Common myeloid progenitor, CD34-positive (primary cell): ENCODE measurements at regions not wholly inside any gene's neighbourhood (a gene's known extent, or its start where the extent isn't known, plus 50 kb on each side); places are given as distances from the start of the nearest gene placed in this dataset.

Experiments used
- CTCF ChIA-PET: fragments of 350-600 bp; sonication (Branson Sonifier 250); formaldehyde crosslinking; loops from one replicate; lab custom pipeline; 2021; ENCODE audit warnings: antibody characterized with exemption; lab: Charles Lee
- POLR2A ChIA-PET: fragments of 350-600 bp; sonication (Branson Sonifier 250); formaldehyde crosslinking; loops from one replicate; lab custom pipeline; 2021; ENCODE audit warnings: antibody characterized with exemption; lab: Charles Lee
- DNase-seq, 3 donors: peaks; one replicate each; pipeline versions ENCODE4 v3.0.0 to v3.0.0-alpha.2; 2013
- H3K27ac ChIP-seq, 2 experiments: 1 replicate in 1 of 2; 2 replicates in 1 of 2; pipeline ENCODE4 v1.7.0; 2013; ENCODE audit warnings: inconsistent platforms in 2 of 2, low read length in 2 of 2, mild to moderate bottlenecking in 2 of 2, low read depth in 1 of 2, moderate library complexity in 1 of 2; ENCODE audit not compliant: severe bottlenecking in 2 of 2, insufficient read depth in 1 of 2, poor library complexity in 1 of 2
- H3K27me3 ChIP-seq, 5 experiments: replicated peaks in 2 of 5; 1 replicate in 3 of 5; 2 replicates in 2 of 5; pipeline versions ENCODE4 v1.6.1 to v1.7.0; 2013; ENCODE audit warnings: low read length in 4 of 5, mild to moderate bottlenecking in 2 of 5, moderate library complexity in 2 of 5, inconsistent platforms in 1 of 5; ENCODE audit not compliant: insufficient read depth in 5 of 5, control insufficient read depth in 4 of 5
- H3K36me3 ChIP-seq, 4 experiments: 1 replicate in 2 of 4; 2 replicates in 2 of 4; pipeline versions ENCODE4 v1.6.1 to v1.7.0; 2013; ENCODE audit warnings: low read length in 3 of 4, control low read depth in 1 of 4, mild to moderate bottlenecking in 1 of 4; ENCODE audit not compliant: control insufficient read depth in 4 of 4, insufficient read depth in 4 of 4
- H3K4me1 ChIP-seq, 4 experiments: 1 replicate in 3 of 4; 2 replicates in 1 of 4; pipeline versions ENCODE4 v1.6.1 to v1.7.1; 2013; ENCODE audit warnings: low read length in 3 of 4, mild to moderate bottlenecking in 3 of 4, control low read depth in 1 of 4, inconsistent platforms in 1 of 4, moderate library complexity in 1 of 4; ENCODE audit not compliant: control insufficient read depth in 4 of 4, insufficient read depth in 4 of 4; ENCODE audit errors: control extremely low read depth in 1 of 4
- H3K4me3 ChIP-seq, 7 experiments: 1 replicate in 4 of 7; 2 replicates in 3 of 7; pipeline versions ENCODE4 v1.5.1 to v1.7.0; 2013; ENCODE audit warnings: mild to moderate bottlenecking in 7 of 7, low read length in 6 of 7, moderate library complexity in 6 of 7, inconsistent platforms in 2 of 7, low read depth in 2 of 7, control low read depth in 1 of 7; ENCODE audit not compliant: insufficient read depth in 4 of 7, control insufficient read depth in 1 of 7; ENCODE audit errors: extremely low read depth in 1 of 7
- H3K9me3 ChIP-seq, 5 experiments: 1 replicate in 4 of 5; 2 replicates in 1 of 5; pipeline versions ENCODE4 v1.6.1 to v1.7.1; 2013; ENCODE audit warnings: low read length in 4 of 5, mild to moderate bottlenecking in 2 of 5, inconsistent platforms in 1 of 5, low read depth in 1 of 5, moderate library complexity in 1 of 5; ENCODE audit not compliant: control insufficient read depth in 4 of 5, insufficient read depth in 2 of 5; ENCODE audit errors: control extremely low read depth in 1 of 5
- WGBS: methylation state at CpG from one replicate; pipeline ENCODE4 v1.1.5; 2013; ENCODE audit not compliant: insufficient coverage; 5-methylcytosine and 5-hydroxymethylcytosine counted together

DNA sequence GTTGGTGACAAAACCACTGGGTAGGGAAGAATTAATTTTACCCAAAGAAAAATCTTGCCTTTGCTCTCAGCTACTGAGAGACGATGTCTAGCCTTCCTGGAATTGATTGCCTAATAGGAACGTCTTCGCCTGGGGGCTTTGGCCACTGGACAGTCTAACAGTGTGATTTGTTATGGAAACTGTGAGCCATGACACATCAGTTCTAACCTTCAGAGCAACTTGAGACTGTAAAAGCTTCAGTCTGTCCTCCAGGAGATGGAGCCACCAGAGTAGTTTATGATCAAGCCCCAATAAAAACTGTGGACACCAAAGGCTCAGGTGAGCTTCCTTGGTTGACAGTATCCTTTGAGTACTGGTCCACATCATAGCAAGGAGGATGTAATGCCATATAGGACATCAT, 235.8 kb upstream of the TMCO5A start:
- H3K9me3 ChIP-seq = peaks cover 0 to 5% (median 2%) of the 10 kb centered on the region in 5 experiments
- H3K4me1 ChIP-seq = no peaks in the 10 kb centered on the region
- H3K27ac ChIP-seq = no peak overlapping the region
- H3K27me3 ChIP-seq = no peaks in the 10 kb centered on the region
- POLR2A ChIA-PET = no interaction called here
- CTCF ChIA-PET = interaction anchor here (1.2 kb wide), 1 partner anchor 192 kb away, joined by 3 read pairs; no protein-coding TSS in a partner anchor
- WGBS = 96% methylated on average over 3 of the region's 3 CpGs
- H3K36me3 ChIP-seq = no peaks in the 10 kb centered on the region
- H3K4me3 ChIP-seq = no peak overlapping the region
- DNase-seq = peak in 1 of 3 donors; percentile 3

GRCh38 chr15:37701230-37701629, 233.2 kb upstream of the TMCO5A start:
- POLR2A ChIA-PET = no interaction called here
- Histone ChIP-seq H3K27ac (no peak overlapping the region), H3K36me3 (no peaks in the 10 kb centered on the region), H3K9me3 (peaks cover 0 to 5% (median 2%) of the 10 kb centered on the region in 5 experiments), H3K27me3 (no peaks in the 10 kb centered on the region), H3K4me1 (no peaks in the 10 kb centered on the region), H3K4me3 (no peak overlapping the region)
- no peak for DNase-seq
- CTCF ChIA-PET = no interaction called here
- WGBS = 95% methylated on average over 1 of the region's 1 CpG

- Histone ChIP-seq H3K9me3 (peaks cover 0 to 4% (median 2%) of the 10 kb centered on the region in 5 experiments), H3K27me3 (no peaks in the 10 kb centered on the region), H3K27ac (no peak overlapping the region), H3K4me1 (no peaks in the 10 kb centered on the region), H3K36me3 (no peaks in the 10 kb centered on the region), H3K4me3 (no peak overlapping the region)
- POLR2A ChIA-PET = no interaction called here
- 100% methylated on average over 1 of the region's 1 CpG for WGBS
- DNase-seq = no peak
- CTCF ChIA-PET = no interaction called here
These were observed 224.8 kb upstream of the TMCO5A start for GRCh38 chr15:37709669-37710068.

DNA sequence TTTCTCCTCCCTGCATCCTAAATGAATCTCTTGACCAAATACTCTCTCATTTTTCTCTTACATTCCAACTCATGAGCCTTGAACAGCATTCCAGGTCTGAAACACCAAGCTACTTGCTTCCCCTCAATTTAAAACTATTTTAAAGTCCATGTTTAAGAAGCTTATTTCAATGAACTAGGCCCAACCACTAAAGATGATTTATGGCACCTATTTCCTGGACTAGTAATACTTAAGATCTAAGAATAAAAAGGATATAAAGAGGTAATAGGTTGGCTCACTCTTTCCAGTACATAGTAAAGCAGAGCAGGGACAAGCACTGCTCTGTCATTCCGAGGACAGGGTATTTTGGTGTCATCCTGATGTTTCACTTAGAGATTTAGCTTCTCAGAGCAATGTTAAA, 219.3 kb upstream of the TMCO5A start:
- peaks cover 0 to 4% (median 2%) of the 10 kb centered on the region in 5 experiments for H3K9me3 ChIP-seq
- no peak overlapping the region for H3K4me3 ChIP-seq
- peak; percentile 35 to 83 (median 75) for DNase-seq
- no peaks in the 10 kb centered on the region for H3K27me3 ChIP-seq
- H3K36me3 ChIP-seq = no peaks in the 10 kb centered on the region
- ChIA-PET CTCF (interaction anchor here (0.9 to 1.8 kb wide), 2 partner anchors 9 to 12 kb away, joined by 3 to 5 read pairs; no protein-coding TSS in a partner anchor), POLR2A (no interaction called here)
- H3K4me1 ChIP-seq = peaks cover 0 to 8% (median 2%) of the 10 kb centered on the region in 4 experiments
- 17% methylated on average over 1 of the region's 1 CpG for WGBS
- H3K27ac ChIP-seq = no peak overlapping the region

DNA sequence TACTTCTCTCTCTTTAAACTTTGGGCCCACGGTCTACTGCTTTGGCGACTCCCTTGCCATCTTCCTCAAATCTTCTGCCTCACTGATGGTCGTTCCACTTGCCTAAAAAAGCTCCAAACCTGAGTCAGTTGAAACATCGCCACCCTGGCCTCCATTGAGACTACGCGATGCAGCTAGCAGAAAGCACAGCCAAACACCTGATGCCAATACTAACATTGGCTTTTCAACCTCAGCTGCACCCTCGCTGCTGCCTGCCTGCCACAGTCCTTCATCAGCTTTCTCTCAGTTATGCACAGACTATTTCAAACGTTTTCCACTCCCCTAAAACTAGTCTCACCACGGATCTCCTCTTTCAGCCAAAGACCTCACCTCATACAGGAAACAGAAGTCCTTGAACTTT, 214.2 kb upstream of the TMCO5A start:
- DNase-seq = no peak
- no peak overlapping the region for H3K4me3 ChIP-seq
- peaks cover 0 to 2% (median under 1%) of the 10 kb centered on the region in 4 experiments for H3K4me1 ChIP-seq
- H3K27ac ChIP-seq = no peak overlapping the region
- POLR2A ChIA-PET = no interaction called here
- no peaks in the 10 kb centered on the region for H3K9me3 ChIP-seq
- 77% methylated on average over 9 of the region's 9 CpGs for WGBS
- H3K27me3 ChIP-seq = no peaks in the 10 kb centered on the region
- CTCF ChIA-PET = no interaction called here
- H3K36me3 ChIP-seq = no peaks in the 10 kb centered on the region

DNA sequence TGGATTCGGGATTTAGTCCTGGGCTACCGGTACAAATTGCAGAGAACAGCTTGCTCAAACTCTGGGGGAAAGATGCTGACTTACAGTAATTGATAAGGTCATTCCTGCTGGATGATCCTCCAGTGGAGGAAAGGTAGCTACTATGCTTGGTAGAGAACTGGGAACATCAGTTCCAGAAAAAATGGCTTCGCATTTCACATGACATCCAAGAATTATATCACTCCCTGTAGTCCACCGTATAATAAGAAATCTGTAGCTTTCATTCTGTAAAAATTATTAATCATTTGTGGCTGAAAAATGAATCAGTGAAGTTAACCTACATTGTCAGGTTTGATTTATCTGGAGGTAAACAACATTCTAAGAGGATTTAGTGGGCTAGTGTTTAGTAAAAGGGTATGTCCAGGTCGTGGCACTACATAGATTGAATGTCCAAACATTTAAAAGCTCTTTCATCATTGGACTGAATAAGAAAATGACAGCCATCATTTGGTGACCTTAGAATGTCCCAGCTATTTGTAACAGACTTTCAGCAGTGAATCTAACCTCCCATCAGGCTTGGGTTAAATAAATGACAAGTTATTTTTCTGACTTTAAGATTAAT, 203.2 kb upstream of the TMCO5A start:
- 100% methylated on average over 2 of the region's 5 CpGs for WGBS
- CTCF ChIA-PET = interaction anchor here (1.3 kb wide), 1 partner anchor 10 kb away, joined by 3 read pairs; no protein-coding TSS in a partner anchor
- no peaks in the 10 kb centered on the region for H3K4me1 ChIP-seq

GRCh38 chr15:37733628-37734027, 200.8 kb upstream of the TMCO5A start:
- no peak for DNase-seq
- no peak overlapping the region for H3K27ac ChIP-seq
- CTCF ChIA-PET = no interaction called here
- WGBS = 94% methylated on average over 4 of the region's 5 CpGs
- H3K27me3 ChIP-seq = no peaks in the 10 kb centered on the region
- POLR2A ChIA-PET = no interaction called here
- H3K4me1 ChIP-seq = no peaks in the 10 kb centered on the region
- no peak overlapping the region for H3K4me3 ChIP-seq
- H3K9me3 ChIP-seq = peaks cover 0 to 1% (median 0%) of the 10 kb centered on the region in 5 experiments
- no peaks in the 10 kb centered on the region for H3K36me3 ChIP-seq

More for the DNA sequence above, 203.2 kb upstream of the TMCO5A start:
- H3K36me3 ChIP-seq = no peaks in the 10 kb centered on the region
- H3K9me3 ChIP-seq = peaks cover 0 to 1% (median 0%) of the 10 kb centered on the region in 5 experiments
- H3K4me3 ChIP-seq = no peak overlapping the region
- DNase-seq = no peak
- no peak overlapping the region for H3K27ac ChIP-seq
- POLR2A ChIA-PET = no interaction called here
- no peaks in the 10 kb centered on the region for H3K27me3 ChIP-seq
